AG10803 (cell line): ENCODE measurements at regions not wholly inside any gene's neighbourhood (a gene's known extent, or its start where the extent isn't known, plus 50 kb on each side); places are given as distances from the start of the nearest gene placed in this dataset.

Experiments
- DNase-seq: peaks from one replicate; pipeline ENCODE4 v3.0.0; 2010; ENCODE audit warnings: low read depth
- H3K4me3 ChIP-seq: 2 replicates; pipeline ENCODE4 v1.5.1; 2011; ENCODE audit warnings: mild to moderate bottlenecking, low read length, control low read depth
- TF ChIP-seq, protein P1 (sequence below): conservative IDR thresholded peaks from 2 replicates; pipeline ENCODE4 v1.5.1; 2011; ENCODE audit warnings: mild to moderate bottlenecking, low read length, control low read depth, inconsistent platforms

- TF ChIP-seq, protein P1, sequence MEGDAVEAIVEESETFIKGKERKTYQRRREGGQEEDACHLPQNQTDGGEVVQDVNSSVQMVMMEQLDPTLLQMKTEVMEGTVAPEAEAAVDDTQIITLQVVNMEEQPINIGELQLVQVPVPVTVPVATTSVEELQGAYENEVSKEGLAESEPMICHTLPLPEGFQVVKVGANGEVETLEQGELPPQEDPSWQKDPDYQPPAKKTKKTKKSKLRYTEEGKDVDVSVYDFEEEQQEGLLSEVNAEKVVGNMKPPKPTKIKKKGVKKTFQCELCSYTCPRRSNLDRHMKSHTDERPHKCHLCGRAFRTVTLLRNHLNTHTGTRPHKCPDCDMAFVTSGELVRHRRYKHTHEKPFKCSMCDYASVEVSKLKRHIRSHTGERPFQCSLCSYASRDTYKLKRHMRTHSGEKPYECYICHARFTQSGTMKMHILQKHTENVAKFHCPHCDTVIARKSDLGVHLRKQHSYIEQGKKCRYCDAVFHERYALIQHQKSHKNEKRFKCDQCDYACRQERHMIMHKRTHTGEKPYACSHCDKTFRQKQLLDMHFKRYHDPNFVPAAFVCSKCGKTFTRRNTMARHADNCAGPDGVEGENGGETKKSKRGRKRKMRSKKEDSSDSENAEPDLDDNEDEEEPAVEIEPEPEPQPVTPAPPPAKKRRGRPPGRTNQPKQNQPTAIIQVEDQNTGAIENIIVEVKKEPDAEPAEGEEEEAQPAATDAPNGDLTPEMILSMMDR, result no peak
Measured at GRCh38 chr7:110519851-110520250, 571.1 kb upstream of the LRRN3 start.

GRCh38 chr7:110521357-110521911 is 569.5 kb upstream of the LRRN3 start:
- TF ChIP-seq, protein P1, result no peak
- H3K4me3 ChIP-seq, result no peak overlapping the region
- DNase-seq, result no peak

More at GRCh38 chr7:110519851-110520250, 571.1 kb upstream of the LRRN3 start:
- no peak for DNase-seq
- no peak overlapping the region for H3K4me3 ChIP-seq

- no peak for DNase-seq
- TF ChIP-seq, protein P1, result no peak
- no peak overlapping the region for H3K4me3 ChIP-seq
Measured at GRCh38 chr7:110522061-110522760, 568.7 kb upstream of the LRRN3 start.

DNA sequence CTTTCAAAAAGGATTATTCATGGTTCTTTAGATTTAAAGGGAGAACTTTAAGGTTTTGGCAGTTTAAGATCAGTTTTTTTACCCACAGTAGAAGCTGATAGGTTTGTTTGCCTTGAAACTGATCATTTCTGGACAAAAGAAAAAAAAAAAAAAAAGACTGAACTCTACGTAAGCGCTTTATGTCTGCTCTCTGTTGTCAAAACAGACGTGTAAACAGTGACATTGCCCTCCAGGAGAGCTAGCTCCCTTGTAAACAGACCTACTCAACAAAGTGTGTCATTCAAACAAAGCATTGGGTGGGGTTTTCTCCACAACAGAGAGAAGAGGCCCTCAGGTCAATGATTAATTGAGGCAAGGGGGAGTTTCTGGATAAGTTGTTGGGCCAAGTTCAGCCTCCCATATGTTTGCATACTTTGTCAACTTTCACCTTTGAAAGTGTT is 568.1 kb upstream of the LRRN3 start:
- TF ChIP-seq, protein P1, result no peak
- no peak for DNase-seq
- no peak overlapping the region for H3K4me3 ChIP-seq

GRCh38 chr7:110529175-110529574 is 561.8 kb upstream of the LRRN3 start:
- TF ChIP-seq, protein P1, result no peak
- DNase-seq, result no peak
- no peak overlapping the region for H3K4me3 ChIP-seq

- H3K4me3 ChIP-seq, result no peak overlapping the region
- TF ChIP-seq, protein P1, result no peak
- DNase-seq, result no peak
Measured at GRCh38 chr7:110531186-110531585, 559.7 kb upstream of the LRRN3 start.
